A673 (cell line): ENCODE measurements at regions not wholly inside any gene's neighbourhood (a gene's known extent, or its start where the extent isn't known, plus 50 kb on each side); places are given as distances from the start of the nearest gene placed in this dataset.

ENCODE experiments used
- CTCF ChIP-seq: fragments of 300-800, 200-600 bp; sonication (generic); conservative IDR thresholded peaks from 2 replicates; pipeline ENCODE4 v1.5.1; 2017; ENCODE audit warnings: low read depth, mild to moderate bottlenecking, antibody characterized with exemption, low read length, moderate library complexity, mixed read lengths
- EZH2 ChIP-seq: fragments of 200-600 bp; sonication (generic); IDR thresholded peaks from 2 replicates; pipeline ENCODE4 v1.6.1; 2017; ENCODE audit warnings: borderline replicate concordance, low read depth, mild to moderate bottlenecking, mixed read lengths, antibody characterized with exemption, low read length; ENCODE audit not compliant: poor library complexity, severe bottlenecking

- no peak for TF ChIP-seq CTCF
- TF ChIP-seq EZH2 = no peak
Observed at GRCh38 chr3:159128628-159129027, 326.8 kb downstream of the MFSD1 start.
